GM12878 (cell line): ENCODE measurements at regions not wholly inside any gene's neighbourhood (a gene's known extent, or its start where the extent isn't known, plus 50 kb on each side); places are given as distances from the start of the nearest gene placed in this dataset.

ENCODE experiments used
- ATAC-seq: fragments of 200-7000 bp; cut with Tn5 transposase; 3 replicates; pipeline ENCODE4 v1.9.1; 2020; ENCODE audit warnings: mild to moderate bottlenecking, moderate library complexity
- BruUV-seq: library from RNA; stranded (reverse); fragments of 400-500 nt; replicated peaks from 2 replicates; lab custom pipeline; 2021; lab: Mats Ljungman, UMichigan
- CTCF ChIA-PET: fragments of 300-600 bp; sonication (Branson Sonifier 250); formaldehyde crosslinking; extraction: SDS; loops from one replicate; lab custom pipeline; 2021; ENCODE audit warnings: inconsistent platforms; lab: Yijun Ruan, JAX
- POLR2A ChIA-PET: fragments of 350-600 bp; formaldehyde crosslinking; extraction: SDS; loops from one replicate; lab custom pipeline; 2021; ENCODE audit warnings: inconsistent platforms; lab: Charles Lee
- RAD21 ChIA-PET: fragments of 300-600 bp; sonication (Branson Sonifier 250); formaldehyde crosslinking; loops from one replicate; lab custom pipeline; 2023; ENCODE audit warnings: antibody characterized with exemption; ENCODE audit not compliant: unreplicated experiment; lab: Charles Lee
- SMC1A ChIA-PET: fragments of 300-600 bp; sonication (Branson Sonifier 250); formaldehyde crosslinking; loops from one replicate; lab custom pipeline; 2023; ENCODE audit not compliant: unreplicated experiment, uncharacterized antibody; lab: Charles Lee
- DNase-seq: peaks from one replicate; pipeline ENCODE4 v3.0.0-alpha.2; 2011; ENCODE audit warnings: low read depth, low spot score
- FAIRE-seq: peaks from 3 replicates; lab custom pipeline; 2011; peaks lifted over from hg19 to GRCh38; lab: Jason Lieb, UNC
- H2AFZ ChIP-seq: 2 replicates; pipeline ENCODE4 v1.6.0; 2011; ENCODE audit warnings: low read depth, low read length, control low read depth; ENCODE audit not compliant: control insufficient read depth
- H3K27ac ChIP-seq: 2 replicates; pipeline ENCODE4 v1.5.1; 2011; ENCODE audit warnings: control low read depth; ENCODE audit not compliant: control insufficient read depth, insufficient read depth
- H3K27me3 ChIP-seq, 2 experiments: replicated peaks in 1 of 2; 2 replicates each; pipeline versions ENCODE4 v1.6.0 to v1.6.1; 2011; ENCODE audit warnings: low read length in 1 of 2; ENCODE audit not compliant: control insufficient read depth in 2 of 2, insufficient read depth in 2 of 2
- H3K36me3 ChIP-seq, 2 experiments: 2 replicates each; pipeline ENCODE4 v1.5.1; 2011; ENCODE audit warnings: low read length in 1 of 2; ENCODE audit not compliant: control insufficient read depth in 2 of 2, insufficient read depth in 2 of 2
- H3K4me1 ChIP-seq: 2 replicates; pipeline ENCODE4 v1.6.1; 2011; ENCODE audit warnings: mild to moderate bottlenecking, low read length, moderate library complexity, mixed read lengths; ENCODE audit not compliant: control insufficient read depth, insufficient read depth
- H3K4me2 ChIP-seq: 2 replicates; pipeline ENCODE4 v1.6.0; 2011; ENCODE audit warnings: control low read depth; ENCODE audit not compliant: control insufficient read depth, insufficient read depth
- H3K4me3 ChIP-seq: fragments of 200-600 bp; sonication (generic); 2 replicates; pipeline ENCODE4 v1.5.1; 2016
- H3K79me2 ChIP-seq: 2 replicates; pipeline ENCODE4 v1.6.0; 2011; ENCODE audit warnings: low read length; ENCODE audit not compliant: control insufficient read depth, insufficient read depth
- H3K9ac ChIP-seq: 2 replicates; pipeline ENCODE4 v1.8.0; 2011; ENCODE audit warnings: low read length, control low read depth, mixed read lengths; ENCODE audit not compliant: control insufficient read depth, insufficient read depth
- H3K9me3 ChIP-seq: replicated peaks from 3 replicates; pipeline ENCODE4 v1.5.1; 2011; ENCODE audit warnings: mild to moderate bottlenecking, low read length; ENCODE audit not compliant: control insufficient read depth, insufficient read depth
- H4K20me1 ChIP-seq: 2 replicates; pipeline ENCODE4 v1.6.0; 2011; ENCODE audit not compliant: control insufficient read depth, insufficient read depth
- CBX3 ChIP-seq: fragments of 200-600 bp; sonication (generic); IDR thresholded peaks from 2 replicates; pipeline ENCODE4 v1.6.1; 2016; ENCODE audit warnings: low read depth, borderline replicate concordance
- CHD2 ChIP-seq: IDR thresholded peaks from 2 replicates; pipeline ENCODE4 v1.6.1; 2011; ENCODE audit warnings: low read depth, low read length, improper control_type of control experiment, borderline replicate concordance
- ESRRA ChIP-seq: IDR thresholded peaks from 2 replicates; pipeline ENCODE4 v1.6.1; 2012; ENCODE audit warnings: mild to moderate bottlenecking, low read length, improper control_type of control experiment
- IKZF2 ChIP-seq, 2 experiments: fragments of 450-650 bp; IDR thresholded peaks; 2 replicates each; pipeline ENCODE4 v1.6.1; 2017; ENCODE audit warnings: mild to moderate bottlenecking in 2 of 2, moderate library complexity in 2 of 2
- MEF2A ChIP-seq: IDR thresholded peaks from 2 replicates; pipeline ENCODE4 v1.6.1; 2011; ENCODE audit warnings: low read depth, mild to moderate bottlenecking, low read length, moderate library complexity; ENCODE audit not compliant: insufficient read depth
- NFXL1 ChIP-seq: fragments of 450-650 bp; IDR thresholded peaks from 2 replicates; pipeline ENCODE4 v1.6.1; 2017; ENCODE audit warnings: antibody characterized with exemption, mild to moderate bottlenecking, borderline replicate concordance
- SUZ12 ChIP-seq: fragments of 200-600 bp; sonication (generic); IDR thresholded peaks from one replicate; pipeline ENCODE4 v1.6.1; 2018; ENCODE audit warnings: antibody characterized with exemption, mild to moderate bottlenecking; ENCODE audit not compliant: unreplicated experiment
- TCF7 ChIP-seq: IDR thresholded peaks from 2 replicates; pipeline ENCODE4 v1.6.1; 2014; ENCODE audit warnings: antibody characterized with exemption, borderline replicate concordance
- ZNF207 ChIP-seq: fragments of 450-650 bp; IDR thresholded peaks from 2 replicates; pipeline ENCODE4 v1.6.1; 2014; ENCODE audit warnings: antibody characterized with exemption, mild to moderate bottlenecking, borderline replicate concordance
- ZNF687 ChIP-seq: fragments of 450-650 bp; IDR thresholded peaks from 2 replicates; pipeline ENCODE4 v1.6.1; 2017; ENCODE audit warnings: mild to moderate bottlenecking, moderate library complexity
- WGBS: methylation state at CpG from one replicate; pipeline ENCODE4 v1.1.6; 2016; ENCODE audit warnings: low lambda C conversion rate; ENCODE audit not compliant: insufficient replicate concordance, insufficient coverage; ENCODE audit errors: missing lambda C conversion rate; 5-methylcytosine and 5-hydroxymethylcytosine counted together
- in situ Hi-C: fragments of 300-500 bp; cut with MboI; formaldehyde crosslinking; loops from 9 replicates; pipeline ENCODE4 v1.14.3; 2018; ENCODE audit warnings: mixed read lengths
- intact Hi-C: fragments of 100-400 bp; cut with micrococcal nuclease; formaldehyde crosslinking; loops from one replicate; pipeline ENCODE4 v1.14.2; 2022; ENCODE audit not compliant: unreplicated experiment

GRCh38 chrX:20432048-20432447 lies 165.3 kb upstream of the RPS6KA3 start:
- H3K9ac ChIP-seq, result no peak overlapping the region
- no peak overlapping the region for H3K4me2 ChIP-seq
- H3K36me3 ChIP-seq, result no peaks in the 10 kb centered on the region
- DNase-seq, result no peak
- peaks cover 4% of the 10 kb centered on the region; the same call in 1 of the 2 replicates for H3K4me1 ChIP-seq
- no peak overlapping the region for H3K27ac ChIP-seq
- H3K79me2 ChIP-seq, result no peaks in the 10 kb centered on the region
- H2AFZ ChIP-seq, result no peak overlapping the region
- ChIA-PET SMC1A (interaction anchor here (3.9 kb wide), 1 partner anchor 13 kb away, joined by 9 read pairs; no protein-coding TSS in a partner anchor), RAD21 (no interaction called here), POLR2A (interaction anchor here (0.5 kb wide), 1 partner anchor 207 kb away, joined by 3 read pairs; no protein-coding TSS in a partner anchor), CTCF (interaction anchor here (0.7 to 1.3 kb wide), 3 partner anchors 39 to 613 kb away, joined by 3 to 4 read pairs (median 3); no protein-coding TSS in a partner anchor)
- H4K20me1 ChIP-seq, result no peaks in the 10 kb centered on the region
- BruUV-seq, result no TSS peak
- no peaks in the 10 kb centered on the region for H3K9me3 ChIP-seq
- no peak for ATAC-seq
- in situ Hi-C loops, result no loop called here
- intact Hi-C loops, result no loop called here
- 0 out of 2 replicates have a peak overlapping the region, but pooled peaks have one; percentile 5 for H3K4me3 ChIP-seq
- WGBS, result 34% methylated on average over 3 of the region's 3 CpGs
- no peaks in the 10 kb centered on the region for H3K27me3 ChIP-seq
- no peak for FAIRE-seq
- no peak for TF ChIP-seq ZNF687

- peaks cover 4% of the 10 kb centered on the region; the same call in 1 of the 2 replicates for H3K4me1 ChIP-seq
- no peak overlapping the region for H3K27ac ChIP-seq
- no peak overlapping the region for H3K9ac ChIP-seq
- intact Hi-C loops (no loop called here), in situ Hi-C loops (no loop called here)
- no peak overlapping the region for H2AFZ ChIP-seq
- no peaks in the 10 kb centered on the region for H3K79me2 ChIP-seq
- H3K9me3 ChIP-seq, result no peaks in the 10 kb centered on the region
- ChIA-PET RAD21 (no interaction called here), CTCF (interaction anchor here (1.3 kb wide), 1 partner anchor 38 kb away, joined by 4 read pairs; no protein-coding TSS in a partner anchor), SMC1A (interaction anchor here (3.9 kb wide), 1 partner anchor 12 kb away, joined by 9 read pairs; no protein-coding TSS in a partner anchor), POLR2A (interaction anchor here (0.5 kb wide), 1 partner anchor 206 kb away, joined by 3 read pairs; no protein-coding TSS in a partner anchor)
- DNase-seq (no peak), ATAC-seq (no peak), FAIRE-seq (no peak)
- H3K4me3 ChIP-seq, result no peak overlapping the region
- BruUV-seq, result no TSS peak
- H3K36me3 ChIP-seq, result no peaks in the 10 kb centered on the region
- H3K27me3 ChIP-seq, result no peaks in the 10 kb centered on the region
- 43% methylated on average over 1 of the region's 1 CpG for WGBS
- H3K4me2 ChIP-seq, result no peak overlapping the region
- H4K20me1 ChIP-seq, result no peaks in the 10 kb centered on the region
- TF ChIP-seq MEF2A, result no peak
- no peak for TF ChIP-seq CBX3
- no peak for TF ChIP-seq TCF7
- TF ChIP-seq IKZF2 (IDR thresholded peaks at IDR 0.05), result no peak
- no peak for TF ChIP-seq SUZ12
- TF ChIP-seq ESRRA, result no peak
- no peak for TF ChIP-seq CHD2
- TF ChIP-seq NFXL1, result no peak
- TF ChIP-seq ZNF207, result no peak
These were observed 164.8 kb upstream of the RPS6KA3 start for GRCh38 chrX:20431486-20431885.
